ENCODE measurements at regions not wholly inside any gene's neighbourhood (a gene's known extent, or its start where the extent isn't known, plus 50 kb on each side); places are given as distances from the start of the nearest gene placed in this dataset.

GRCh38 chr5:117568126-117568525, 993.5 kb upstream of the SEMA6A start:
- in situ Hi-C loops (cut with MboI) (no loop called here), intact Hi-C loops (cut with micrococcal nuclease; ENCODE audit: unreplicated experiment) (no loop called here)
- ChIA-PET POLR2A (no interaction called here), RAD21 (ENCODE audit: unreplicated experiment) (no interaction called here), CTCF (interaction anchor here (0.7 to 1.0 kb wide), 2 partner anchors 9 to 1795 kb away, joined by 3 to 5 read pairs; no protein-coding TSS in a partner anchor), SMC1A (ENCODE audit: uncharacterized antibody, unreplicated experiment) (interaction anchor here (0.6 kb wide), 1 partner anchor 1076 kb away, joined by 3 read pairs; no protein-coding TSS in a partner anchor)
- Histone ChIP-seq H3K9ac (ENCODE audit: control insufficient read depth, insufficient read depth, low read length) (no peak overlapping the region), H3K79me2 (ENCODE audit: control insufficient read depth, insufficient read depth, low read length) (no peaks in the 10 kb centered on the region), H3K4me2 (ENCODE audit: control insufficient read depth, insufficient read depth) (no peak overlapping the region), H2AFZ (ENCODE audit: control insufficient read depth, low read depth, low read length) (no peak overlapping the region), H3K27ac (ENCODE audit: control insufficient read depth, insufficient read depth) (no peak overlapping the region), H4K20me1 (ENCODE audit: control insufficient read depth, insufficient read depth) (no peaks in the 10 kb centered on the region), H3K4me1 (ENCODE audit: control insufficient read depth, insufficient read depth, low read length) (no peaks in the 10 kb centered on the region), H3K9me3 (replicated peaks; ENCODE audit: control insufficient read depth, insufficient read depth, low read length) (no peaks in the 10 kb centered on the region), H3K36me3 (ENCODE audit: control insufficient read depth in 2 of 2, insufficient read depth in 2 of 2, low read length in 1 of 2) (no peaks in the 10 kb centered on the region), H3K4me3 (no peak overlapping the region), H3K27me3 (replicated peaks in 1 of 2; ENCODE audit: control insufficient read depth in 2 of 2, insufficient read depth in 2 of 2, low read length in 1 of 2) (no peaks in the 10 kb centered on the region)
- ATAC-seq (no peak), FAIRE-seq (no peak), DNase-seq (ENCODE audit: low read depth, low spot score) (no peak)
- no peak for TF ChIP-seq TCF3 (IDR thresholded peaks at IDR 0.05; ENCODE audit: borderline replicate concordance, insufficient read depth, low read depth, low read length)
- no peak for TF ChIP-seq NR2C2 (IDR thresholded peaks at IDR 0.05; ENCODE audit: borderline replicate concordance, control insufficient read depth, insufficient read length, low read depth)
- no peak for TF ChIP-seq SMAD5 (IDR thresholded peaks at IDR 0.05; ENCODE audit: low read depth)
- no peak for TF ChIP-seq RBBP5 (conservative IDR thresholded peaks at IDR 0.05)
- no peak for TF ChIP-seq GABPA (IDR thresholded peaks at IDR 0.05; ENCODE audit: low read depth)
- TF ChIP-seq FOXM1 (IDR thresholded peaks at IDR 0.05; ENCODE audit: low read depth, low read length), result no peak
- TF ChIP-seq CHD4 (IDR thresholded peaks at IDR 0.05), result no peak
- TF ChIP-seq ASH2L (IDR thresholded peaks at IDR 0.05; ENCODE audit: borderline replicate concordance, low read depth), result no peak
- no peak for TF ChIP-seq PML (IDR thresholded peaks at IDR 0.05; ENCODE audit: low read length)
- TF ChIP-seq TCF7 (IDR thresholded peaks at IDR 0.05; ENCODE audit: borderline replicate concordance), result no peak
- TF ChIP-seq, protein P1, sequence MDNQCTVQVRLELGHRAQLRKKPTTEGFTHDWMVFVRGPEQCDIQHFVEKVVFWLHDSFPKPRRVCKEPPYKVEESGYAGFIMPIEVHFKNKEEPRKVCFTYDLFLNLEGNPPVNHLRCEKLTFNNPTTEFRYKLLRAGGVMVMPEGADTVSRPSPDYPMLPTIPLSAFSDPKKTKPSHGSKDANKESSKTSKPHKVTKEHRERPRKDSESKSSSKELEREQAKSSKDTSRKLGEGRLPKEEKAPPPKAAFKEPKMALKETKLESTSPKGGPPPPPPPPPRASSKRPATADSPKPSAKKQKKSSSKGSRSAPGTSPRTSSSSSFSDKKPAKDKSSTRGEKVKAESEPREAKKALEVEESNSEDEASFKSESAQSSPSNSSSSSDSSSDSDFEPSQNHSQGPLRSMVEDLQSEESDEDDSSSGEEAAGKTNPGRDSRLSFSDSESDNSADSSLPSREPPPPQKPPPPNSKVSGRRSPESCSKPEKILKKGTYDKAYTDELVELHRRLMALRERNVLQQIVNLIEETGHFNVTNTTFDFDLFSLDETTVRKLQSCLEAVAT (IDR thresholded peaks at IDR 0.05), result no peak
- no peak for TF ChIP-seq BACH1 (IDR thresholded peaks at IDR 0.05; ENCODE audit: borderline replicate concordance)
- no peak for TF ChIP-seq CBFB (IDR thresholded peaks at IDR 0.05; ENCODE audit: low read depth)
- TF ChIP-seq EZH2 (IDR thresholded peaks at IDR 0.05; ENCODE audit: borderline replicate concordance, control insufficient read depth, low read depth, low read length), result no peak
- TF ChIP-seq SUZ12 (IDR thresholded peaks at IDR 0.05; ENCODE audit: unreplicated experiment), result no peak
- 10% methylated on average over 2 of the region's 2 CpGs for WGBS (ENCODE audit: insufficient coverage, insufficient replicate concordance, low lambda C conversion rate, missing lambda C conversion rate)
- BruUV-seq (replicated peaks), result no TSS peak

Measured in GM12878 (cell line).